Chondrocyte (in vitro differentiated cells): ENCODE measurements at regions not wholly inside any gene's neighbourhood (a gene's known extent, or its start where the extent isn't known, plus 50 kb on each side); places are given as distances from the start of the nearest gene placed in this dataset.

Experiments used
- DNase-seq: peaks from one replicate; pipeline ENCODE4 v3.0.0; 2021; ENCODE audit warnings: mixed read lengths, low spot score
- H3K27ac Mint-ChIP-seq: one replicate; pipeline ENCODE4 v1.8.0; 2021; ENCODE audit warnings: mild to moderate bottlenecking, moderate library complexity, mixed read lengths; ENCODE audit not compliant: unreplicated experiment
- H3K27me3 Mint-ChIP-seq: 2 replicates; pipeline ENCODE4 v1.8.0; 2021; ENCODE audit warnings: low read depth, mixed read lengths
- H3K36me3 Mint-ChIP-seq: 2 replicates; pipeline ENCODE4 v1.8.0; 2021; ENCODE audit warnings: low read depth, mixed read lengths
- H3K4me1 Mint-ChIP-seq: 2 replicates; pipeline ENCODE4 v1.8.0; 2021; ENCODE audit warnings: low read depth, mild to moderate bottlenecking, mixed read lengths
- H3K4me3 Mint-ChIP-seq: one replicate; pipeline ENCODE4 v1.8.0; 2021; ENCODE audit warnings: mild to moderate bottlenecking, moderate library complexity, mixed read lengths; ENCODE audit not compliant: unreplicated experiment
- H3K9me3 Mint-ChIP-seq: 2 replicates; pipeline ENCODE4 v1.8.0; 2021; ENCODE audit warnings: low read depth, mixed read lengths
- CTCF ChIP-seq: fragments of 200-600 bp; sonication (generic); IDR thresholded peaks from 2 replicates; pipeline ENCODE4 v1.5.0; 2021; ENCODE audit warnings: antibody characterized with exemption, mild to moderate bottlenecking, moderate library complexity

- Mint-ChIP-seq H3K27me3 (no peaks in the 10 kb centered on the region), H3K9me3 (peaks cover 14% of the 10 kb centered on the region), H3K27ac (no peak overlapping the region), H3K4me3 (no peak overlapping the region), H3K36me3 (no peaks in the 10 kb centered on the region), H3K4me1 (peaks cover 16% of the 10 kb centered on the region)
- DNase-seq = no peak
- no peak for TF ChIP-seq CTCF
These were observed 61.2 kb upstream of the CDC42BPA start for GRCh38 chr1:227379555-227379892.

GRCh38 chr1:227378871-227379554 lies 60.7 kb upstream of the CDC42BPA start:
- DNase-seq = no peak

GRCh38 chr1:227378181-227378580 lies 59.9 kb upstream of the CDC42BPA start:
- no peak for TF ChIP-seq CTCF
- Mint-ChIP-seq H3K27me3 (no peaks in the 10 kb centered on the region), H3K4me1 (peaks cover 17% of the 10 kb centered on the region), H3K4me3 (no peak overlapping the region), H3K27ac (no peak overlapping the region), H3K36me3 (no peaks in the 10 kb centered on the region), H3K9me3 (peaks cover 7% of the 10 kb centered on the region)
- no peak for DNase-seq

More at GRCh38 chr1:227378871-227379554, 60.7 kb upstream of the CDC42BPA start:
- no peak overlapping the region for H3K27ac Mint-ChIP-seq
- H3K9me3 Mint-ChIP-seq = peaks cover 10% of the 10 kb centered on the region
- H3K27me3 Mint-ChIP-seq = no peaks in the 10 kb centered on the region
- H3K4me1 Mint-ChIP-seq = peaks cover 16% of the 10 kb centered on the region
- no peaks in the 10 kb centered on the region for H3K36me3 Mint-ChIP-seq
- H3K4me3 Mint-ChIP-seq = no peak overlapping the region
- no peak for TF ChIP-seq CTCF

- Mint-ChIP-seq H3K4me1 (peaks cover 47% of the 10 kb centered on the region), H3K36me3 (no peaks in the 10 kb centered on the region), H3K27me3 (no peaks in the 10 kb centered on the region), H3K9me3 (peaks cover 3% of the 10 kb centered on the region), H3K4me3 (no peak overlapping the region), H3K27ac (no peak overlapping the region)
- no peak for TF ChIP-seq CTCF
- no peak for DNase-seq
These were observed 56.6 kb upstream of the CDC42BPA start for GRCh38 chr1:227374846-227375245.

GRCh38 chr1:227372726-227373130 lies 54.4 kb upstream of the CDC42BPA start:
- Mint-ChIP-seq H3K27ac (no peak overlapping the region), H3K4me3 (no peak overlapping the region), H3K9me3 (no peaks in the 10 kb centered on the region), H3K27me3 (no peaks in the 10 kb centered on the region), H3K36me3 (no peaks in the 10 kb centered on the region), H3K4me1 (peaks cover 35% of the 10 kb centered on the region)
- TF ChIP-seq CTCF = no peak
- DNase-seq = no peak
